C4-2B (cell line): ENCODE measurements at regions not wholly inside any gene's neighbourhood (a gene's known extent, or its start where the extent isn't known, plus 50 kb on each side); places are given as distances from the start of the nearest gene placed in this dataset.

ENCODE experiments used
- ZFX ChIP-seq: fragments of 450-650 bp; IDR thresholded peaks from 2 replicates; pipeline ENCODE4 v1.6.1; 2017
- TF ChIP-seq, protein P1 (sequence below): fragments of 450-650 bp; conservative IDR thresholded peaks from 2 replicates; pipeline ENCODE4 v1.5.1; 2017; ENCODE audit warnings: mild to moderate bottlenecking

DNA sequence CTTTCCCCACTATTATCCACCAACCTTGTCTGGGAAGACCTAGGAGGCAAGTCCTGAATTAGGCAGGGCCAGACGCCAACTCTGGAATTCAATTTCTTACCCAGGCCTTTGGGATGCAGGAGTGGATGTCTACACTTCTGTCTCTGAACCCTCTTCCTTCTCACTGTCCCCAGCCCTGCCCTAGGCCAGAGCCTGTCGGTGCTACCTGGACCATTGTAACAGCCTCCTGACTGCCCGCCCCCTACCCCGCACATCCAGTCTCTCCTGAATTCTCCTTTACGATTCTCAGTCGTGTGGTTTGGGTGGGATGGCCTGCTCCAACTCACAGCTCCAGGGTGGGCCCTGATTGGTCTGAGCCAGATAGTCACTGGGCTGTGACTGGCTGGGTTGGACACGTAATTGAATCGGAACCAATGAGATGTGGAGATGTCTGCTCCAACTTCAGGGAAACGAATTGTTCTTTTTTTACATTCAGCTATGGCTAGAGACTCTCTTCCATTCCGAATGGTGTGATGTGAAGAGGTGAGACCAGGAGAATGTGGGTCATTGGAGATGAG is 304.6 kb downstream of the PTPRU start:
- TF ChIP-seq, protein P1, sequence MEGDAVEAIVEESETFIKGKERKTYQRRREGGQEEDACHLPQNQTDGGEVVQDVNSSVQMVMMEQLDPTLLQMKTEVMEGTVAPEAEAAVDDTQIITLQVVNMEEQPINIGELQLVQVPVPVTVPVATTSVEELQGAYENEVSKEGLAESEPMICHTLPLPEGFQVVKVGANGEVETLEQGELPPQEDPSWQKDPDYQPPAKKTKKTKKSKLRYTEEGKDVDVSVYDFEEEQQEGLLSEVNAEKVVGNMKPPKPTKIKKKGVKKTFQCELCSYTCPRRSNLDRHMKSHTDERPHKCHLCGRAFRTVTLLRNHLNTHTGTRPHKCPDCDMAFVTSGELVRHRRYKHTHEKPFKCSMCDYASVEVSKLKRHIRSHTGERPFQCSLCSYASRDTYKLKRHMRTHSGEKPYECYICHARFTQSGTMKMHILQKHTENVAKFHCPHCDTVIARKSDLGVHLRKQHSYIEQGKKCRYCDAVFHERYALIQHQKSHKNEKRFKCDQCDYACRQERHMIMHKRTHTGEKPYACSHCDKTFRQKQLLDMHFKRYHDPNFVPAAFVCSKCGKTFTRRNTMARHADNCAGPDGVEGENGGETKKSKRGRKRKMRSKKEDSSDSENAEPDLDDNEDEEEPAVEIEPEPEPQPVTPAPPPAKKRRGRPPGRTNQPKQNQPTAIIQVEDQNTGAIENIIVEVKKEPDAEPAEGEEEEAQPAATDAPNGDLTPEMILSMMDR, result no peak
- no peak for TF ChIP-seq ZFX
